Embryonic facial prominence (tissue), 1 donor: ENCODE measurements at regions not wholly inside any gene's neighbourhood (a gene's known extent, or its start where the extent isn't known, plus 50 kb on each side); places are given as distances from the start of the nearest gene placed in this dataset.

Source experiments
- DNase-seq: peaks from one replicate; pipeline ENCODE4 v3.0.0-alpha.2; 2016; ENCODE audit errors: extremely low spot score

- DNase-seq = no peak
Measured at GRCh38 chr7:142371586-142372377, 113.9 kb upstream of the PRSS58 start.

- DNase-seq = no peak
Measured at GRCh38 chr7:142365410-142365842, 107.6 kb upstream of the PRSS58 start.

- DNase-seq = no peak
Measured at GRCh38 chr7:142364551-142364950, 106.7 kb upstream of the PRSS58 start.

GRCh38 chr7:142362349-142362748 is 104.5 kb upstream of the PRSS58 start:
- no peak for DNase-seq

GRCh38 chr7:142359694-142360279 is 101.9 kb upstream of the PRSS58 start:
- DNase-seq = no peak

- peak; percentile 22 for DNase-seq
Measured at GRCh38 chr7:142357953-142358520, 100.2 kb upstream of the PRSS58 start.

- no peak for DNase-seq
Measured at GRCh38 chr7:142356166-142356565, 98.3 kb upstream of the PRSS58 start.

GRCh38 chr7:142355328-142355727 is 97.5 kb upstream of the PRSS58 start:
- DNase-seq = no peak

- DNase-seq = no peak
Measured at GRCh38 chr7:142353147-142354060, 95.5 kb upstream of the PRSS58 start.

GRCh38 chr7:142352543-142352942 is 94.7 kb upstream of the PRSS58 start:
- DNase-seq = no peak

GRCh38 chr7:142351145-142351544 is 93.3 kb upstream of the PRSS58 start:
- no peak for DNase-seq

- DNase-seq = no peak
Measured at GRCh38 chr7:142349670-142350405, 92.0 kb upstream of the PRSS58 start.

- DNase-seq = no peak
Measured at GRCh38 chr7:142348921-142349405, 91.1 kb upstream of the PRSS58 start.

- DNase-seq = no peak
Measured at GRCh38 chr7:142348100-142348499, 90.2 kb upstream of the PRSS58 start.

- DNase-seq = no peak
Measured at GRCh38 chr7:142347091-142347490, 89.2 kb upstream of the PRSS58 start.

GRCh38 chr7:142345811-142346210 is 88.0 kb upstream of the PRSS58 start:
- no peak for DNase-seq

- no peak for DNase-seq
Measured at GRCh38 chr7:142338633-142339501, 81.0 kb upstream of the PRSS58 start.

GRCh38 chr7:142337054-142338001 is 79.5 kb upstream of the PRSS58 start:
- DNase-seq = no peak

- no peak for DNase-seq
Measured at GRCh38 chr7:142334806-142335205, 76.9 kb upstream of the PRSS58 start.
